Psoas muscle (tissue), 7 donors: ENCODE measurements at regions not wholly inside any gene's neighbourhood (a gene's known extent, or its start where the extent isn't known, plus 50 kb on each side); places are given as distances from the start of the nearest gene placed in this dataset.
"Not testable (repeated sequence)": the region's sequence is repeated elsewhere in the genome, so short reads cannot be mapped to it uniquely, and the experiment has no call there.

ENCODE experiments used
- ATAC-seq, 4 donors: fragments of 200-7000 bp; cut with Tn5 transposase; one replicate each; pipeline ENCODE4 v1.9.1; 2020; ENCODE audit warnings: moderate library complexity in 3 of 4, mild to moderate bottlenecking in 2 of 4
- DNase-seq, 2 donors: peaks; one replicate each; pipeline ENCODE4 v3.0.0-alpha.2; 2020
- H3K27ac ChIP-seq: fragments of 200-600 bp; one replicate; pipeline ENCODE4 v1.8.0; 2022
- H3K27me3 ChIP-seq, 3 donors: fragments of 200-600 bp in 1 of 3; one replicate each; pipeline versions ENCODE4 v1.6.1 to v1.8.0; 2013 to 2022; ENCODE audit warnings: low read length in 2 of 3, mild to moderate bottlenecking in 2 of 3, moderate library complexity in 1 of 3; ENCODE audit not compliant: insufficient read depth in 3 of 3
- H3K36me3 ChIP-seq, 2 donors: fragments of 200-600 bp in 1 of 2; one replicate each; pipeline versions ENCODE4 v1.6.1 to v1.8.0; 2013 to 2022; ENCODE audit warnings: low read depth in 1 of 2, mild to moderate bottlenecking in 1 of 2, moderate library complexity in 1 of 2; ENCODE audit not compliant: insufficient read depth in 1 of 2
- H3K4me1 ChIP-seq: fragments of 200-600 bp; one replicate; pipeline ENCODE4 v1.8.0; 2022
- H3K4me3 ChIP-seq: fragments of 200-600 bp; one replicate; pipeline ENCODE4 v1.8.0; 2022; ENCODE audit warnings: mild to moderate bottlenecking
- H3K9me3 ChIP-seq: fragments of 200-600 bp; one replicate; pipeline ENCODE4 v1.8.0; 2022
- CTCF ChIP-seq: fragments of 200-600 bp; IDR thresholded peaks from one replicate; pipeline ENCODE4 v1.8.0; 2022; ENCODE audit warnings: antibody characterized with exemption
- WGBS, 3 donors: extraction: QIAGEN DNeasy Blood & Tissue Kit; methylation state at CpG; one replicate each; pipeline versions ENCODE4 v1.1.6 to v1.1.7; 2013; 5-methylcytosine and 5-hydroxymethylcytosine counted together
- intact Hi-C, 2 donors: fragments of 100-400 bp; cut with DNase I; formaldehyde crosslinking; loops; one replicate each; pipeline versions ENCODE4 v1.11.0 to v1.14.2; 2022
- donor health status: healthy with polysubstance abuse.
- donor health status: DM: no; HTN: no; CAD: no; lungs with moderate emphysema.
- donor health status: Bipolar disorder and iron deficiency.
- donor health status: healthy.
- donor health status: DM: yes; HTN: yes; CAD: no.
- donor health status: DM: no; HTN: no; CAD: no.
- donor health status: DM: yes; HTN: yes; CAD: no.

GRCh38 chr9:40927260-40927631 is 201.2 kb downstream of the FOXD4L6 start:
- ATAC-seq (no peak), DNase-seq (no peak)
- 59 to 70% (median 63%) methylated on average over 4 of the region's 4 CpGs for WGBS, 3 donors
- Histone ChIP-seq H3K27ac (no peak overlapping the region), H3K27me3 (no peaks in the 10 kb centered on the region), H3K4me3 (no peak overlapping the region), H3K4me1 (no peaks in the 10 kb centered on the region), H3K36me3 (no peaks in the 10 kb centered on the region), H3K9me3 (peaks cover 75% of the 10 kb centered on the region)
- intact Hi-C loops, result no loop called here
- TF ChIP-seq CTCF, result no peak

- Histone ChIP-seq H3K27ac (no peak overlapping the region), H3K9me3 (peaks cover 75% of the 10 kb centered on the region), H3K4me3 (no peak overlapping the region), H3K27me3 (no peaks in the 10 kb centered on the region), H3K4me1 (no peaks in the 10 kb centered on the region), H3K36me3 (no peaks in the 10 kb centered on the region)
- DNase-seq, result no peak
- intact Hi-C loops, result no loop called here
- 55 to 66% (median 63%) methylated on average over 8 of the region's 8 CpGs for WGBS, 3 donors
- ATAC-seq, result no peak
- TF ChIP-seq CTCF, result no peak
These were observed 201.8 kb downstream of the FOXD4L6 start for GRCh38 chr9:40926404-40927259.

GRCh38 chr9:40925149-40925548 is 203.3 kb downstream of the FOXD4L6 start:
- Histone ChIP-seq H3K9me3 (peaks cover 66% of the 10 kb centered on the region), H3K4me3 (no peak overlapping the region), H3K4me1 (no peaks in the 10 kb centered on the region), H3K27ac (no peak overlapping the region), H3K27me3 (no peaks in the 10 kb centered on the region), H3K36me3 (no peaks in the 10 kb centered on the region)
- no peak for TF ChIP-seq CTCF
- WGBS, 3 donors, result 74 to 78% (median 76%) methylated on average over 8 of the region's 8 CpGs
- no peak for ATAC-seq
- intact Hi-C loops, result no loop called here
- DNase-seq, result no peak

GRCh38 chr9:40916399-40916783 is 212.1 kb downstream of the FOXD4L6 start:
- H3K36me3 ChIP-seq, ATAC-seq, H3K4me1 ChIP-seq, intact Hi-C loops, H3K27me3 ChIP-seq, H3K27ac ChIP-seq, H3K4me3 ChIP-seq, DNase-seq: not testable (repeated sequence)
- WGBS, 3 donors, result 71 to 77% (median 73%) methylated on average over 5 of the region's 5 CpGs
- peaks cover 80% of the 10 kb centered on the region for H3K9me3 ChIP-seq

GRCh38 chr9:40915660-40916398 is 212.7 kb downstream of the FOXD4L6 start:
- H3K4me3 ChIP-seq, H3K27ac ChIP-seq, intact Hi-C loops, H3K27me3 ChIP-seq, H3K4me1 ChIP-seq, H3K36me3 ChIP-seq, DNase-seq: not testable (repeated sequence)
- 83 to 86% (median 84%) methylated on average over 13 of the region's 13 CpGs for WGBS, 3 donors
- H3K9me3 ChIP-seq, result peaks cover 80% of the 10 kb centered on the region
- peak in 1 of 4 donors; percentile 16 for ATAC-seq
